ENCODE measurements at regions not wholly inside any gene's neighbourhood (a gene's known extent, or its start where the extent isn't known, plus 50 kb on each side); places are given as distances from the start of the nearest gene placed in this dataset.

- TF ChIP-seq CTCF (conservative IDR thresholded peaks at IDR 0.05) = no peak
- Mint-ChIP-seq H3K27me3 (ENCODE audit: low read depth) (peaks cover 2% of the 10 kb centered on the region; the same call in 1 of the 2 replicates), H3K4me3 (no peak overlapping the region), H3K36me3 (ENCODE audit: insufficient read depth in 1 of 3, low read depth in 3 of 3) (no peaks in the 10 kb centered on the region; a peak in 2 of 7 replicates), H3K9me3 (no peaks in the 10 kb centered on the region), H3K27ac (peak overlapping the region in 1 of 3 experiments; percentile 14; a peak in 1 of 7 replicates), H3K4me1 (peaks cover 7 to 9% of the 10 kb centered on the region in 2 experiments; a peak in 3 of 4 replicates)
- Histone ChIP-seq H3K79me2 (ENCODE audit: insufficient read depth, low read length) (no peaks in the 10 kb centered on the region), H3K27ac (ENCODE audit: insufficient read length, low read depth, low read length) (no peak overlapping the region), H2BK20ac (ENCODE audit: low read depth, low read length, poor library complexity, severe bottlenecking) (no peak overlapping the region), H4K91ac (ENCODE audit: insufficient read length, low read depth, low read length) (no peak overlapping the region), H4K8ac (replicated peaks; ENCODE audit: insufficient read length, low read depth, low read length) (no peak overlapping the region), H2BK12ac (ENCODE audit: insufficient read length, low read depth, low read length) (no peak overlapping the region), H2BK120ac (ENCODE audit: low read depth, low read length, poor library complexity, severe bottlenecking) (no peak overlapping the region), H3K27me3 (ENCODE audit: insufficient read depth, low read length) (no peaks in the 10 kb centered on the region), H4K5ac (ENCODE audit: insufficient read length, low read depth, low read length) (no peak overlapping the region), H3K9me3 (ENCODE audit: control insufficient read depth, low read depth, low read length) (no peaks in the 10 kb centered on the region), H2AFZ (ENCODE audit: low read length) (no peak overlapping the region), H4K20me1 (ENCODE audit: control insufficient read depth, insufficient read depth, insufficient read length) (no peaks in the 10 kb centered on the region), H3K4ac (ENCODE audit: low read depth, low read length) (no peak overlapping the region), H3K4me2 (ENCODE audit: insufficient read depth, insufficient read length, low read length) (no peak overlapping the region), H3K9ac (ENCODE audit: extremely low read depth, insufficient read length, low read length) (no peak overlapping the region), H3T11ph (ENCODE audit: low read length) (no peak overlapping the region), H3K56ac (ENCODE audit: insufficient read length, low read depth, low read length) (no peak overlapping the region), H3K18ac (ENCODE audit: insufficient read length, low read depth, low read length) (no peak overlapping the region), H2BK5ac (ENCODE audit: insufficient read length, low read length) (no peak overlapping the region), H3K4me1 (ENCODE audit: insufficient read depth, low read length) (no peaks in the 10 kb centered on the region), H3K79me1 (ENCODE audit: insufficient read depth, low read depth, low read length, poor library complexity, severe bottlenecking) (no peaks in the 10 kb centered on the region), H3K14ac (ENCODE audit: insufficient read depth, low read length) (no peak overlapping the region), H3K23me2 (ENCODE audit: insufficient read length, low read depth, low read length, poor library complexity, severe bottlenecking) (no peaks in the 10 kb centered on the region), H2AK5ac (ENCODE audit: insufficient read length, low read length) (no peak overlapping the region), H2BK15ac (ENCODE audit: low read depth, low read length) (no peak overlapping the region), H3K23ac (ENCODE audit: insufficient read length, low read depth, low read length) (no peak overlapping the region)
- no peak for DNase-seq
- no CpG with 5 or more reads among the region's 1 CpG for WGBS (ENCODE audit: extremely low coverage, insufficient read length, low lambda C conversion rate)
Measured at GRCh38 chr2:8462280-8462679, 219.6 kb upstream of the ID2 start.

All from H9 (cell line).